ENCODE measurements at regions not wholly inside any gene's neighbourhood (a gene's known extent, or its start where the extent isn't known, plus 50 kb on each side); places are given as distances from the start of the nearest gene placed in this dataset.
"Not testable (repeated sequence)": the region's sequence is repeated elsewhere in the genome, so short reads cannot be mapped to it uniquely, and the experiment has no call there.

DNA sequence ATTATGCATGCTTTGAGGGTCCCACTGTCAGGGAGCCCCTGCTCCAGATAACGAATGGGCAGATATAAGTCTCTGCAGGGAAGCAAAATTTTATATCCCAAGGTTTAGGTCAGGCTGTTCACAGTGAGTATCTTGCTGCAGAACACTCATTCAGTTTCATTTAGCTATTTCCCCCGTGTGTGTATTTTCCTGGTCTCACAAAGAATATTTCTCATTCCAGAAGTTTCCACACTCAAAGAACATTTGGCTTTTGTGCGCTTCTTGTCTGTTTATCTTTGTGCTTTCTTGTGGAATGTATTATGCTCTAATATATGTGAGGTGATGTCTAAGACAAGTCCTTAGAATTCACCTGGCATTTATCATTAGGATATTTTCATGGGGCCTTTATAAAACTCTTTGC is 140.4 kb upstream of the MMADHC start:
- intact Hi-C loops (cut with micrococcal nuclease): no loop called here

DNA sequence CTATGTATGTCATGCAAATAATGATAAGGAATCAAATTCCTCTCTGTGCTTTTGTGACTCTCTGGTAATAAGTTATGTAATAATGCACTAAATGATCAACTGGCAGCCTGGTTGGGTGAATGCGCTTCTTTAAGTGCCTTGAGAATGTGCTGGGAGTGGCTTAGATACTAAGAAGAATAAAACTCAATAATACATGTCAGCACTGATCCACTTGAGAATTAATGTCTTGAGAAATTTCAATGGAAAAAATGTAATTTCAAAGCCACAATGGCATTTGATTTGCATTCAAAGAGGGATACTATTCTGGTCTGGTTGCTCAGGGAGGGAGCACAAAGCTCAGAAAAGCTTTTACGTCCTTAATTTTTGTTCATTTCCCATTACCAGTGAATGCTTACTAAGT is 137.7 kb upstream of the MMADHC start:
- intact Hi-C loops (cut with micrococcal nuclease): no loop called here

DNA sequence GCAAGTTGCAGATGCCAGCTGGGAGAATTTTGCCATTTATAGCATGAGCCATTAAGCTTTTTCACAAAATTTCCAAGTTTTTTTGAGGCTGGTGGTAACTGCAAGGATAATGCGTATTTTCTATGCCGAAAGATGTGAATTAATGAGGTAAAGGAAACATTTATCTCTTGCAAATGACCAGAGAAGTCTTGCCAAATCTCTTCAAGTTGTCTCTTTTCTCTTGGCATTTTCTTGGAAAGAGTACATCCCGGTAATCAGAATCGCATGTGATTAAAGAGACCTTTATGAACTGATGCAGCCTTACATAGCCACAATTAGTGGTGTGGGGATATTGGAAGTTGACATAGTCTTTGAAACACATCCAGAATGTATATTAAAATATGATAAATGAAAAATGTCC is 136.5 kb upstream of the MMADHC start:
- intact Hi-C loops (cut with micrococcal nuclease): no loop called here

DNA sequence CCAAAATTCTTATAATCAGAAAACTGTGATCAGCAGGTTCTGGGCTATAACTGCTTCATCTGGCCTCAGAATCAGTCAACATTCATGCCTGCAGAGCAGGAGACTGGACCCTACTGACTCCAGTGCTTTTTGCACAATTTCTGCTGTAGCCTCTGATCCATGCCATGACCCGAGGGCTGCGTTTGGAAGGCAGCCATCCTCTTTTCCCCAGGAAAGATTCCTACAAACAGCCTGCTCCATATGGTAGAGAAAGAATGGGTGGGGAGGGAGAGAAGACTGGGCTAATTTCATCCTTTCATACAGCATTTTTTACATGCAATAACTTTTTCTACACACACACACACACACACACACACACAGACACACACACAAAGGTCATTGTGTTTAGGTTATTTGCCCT is 133.0 kb upstream of the MMADHC start:
- intact Hi-C loops (cut with micrococcal nuclease): no loop called here

DNA sequence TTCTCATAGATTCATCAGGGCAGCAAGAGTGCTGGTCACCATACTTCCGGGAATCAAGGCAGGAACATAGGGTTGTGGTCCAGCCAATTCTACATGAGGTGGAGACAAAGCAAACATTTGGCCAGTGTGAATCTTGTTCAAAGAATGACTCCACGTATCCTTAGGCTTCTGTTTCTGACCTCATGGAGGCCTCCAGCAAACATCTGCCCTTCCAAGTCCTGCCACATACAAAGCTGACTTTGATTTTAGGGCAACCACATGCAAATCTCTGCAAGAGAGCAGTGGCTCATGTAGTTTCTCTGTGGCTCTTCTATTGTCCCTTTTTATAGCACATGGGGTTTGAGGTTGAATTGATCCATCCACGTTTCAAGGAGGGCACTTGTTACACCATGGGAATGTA is 132.1 kb upstream of the MMADHC start:
- intact Hi-C loops (cut with micrococcal nuclease): loop anchor here (10.0 kb wide), 1 partner anchor 125 kb away; no protein-coding TSS in a partner anchor

DNA sequence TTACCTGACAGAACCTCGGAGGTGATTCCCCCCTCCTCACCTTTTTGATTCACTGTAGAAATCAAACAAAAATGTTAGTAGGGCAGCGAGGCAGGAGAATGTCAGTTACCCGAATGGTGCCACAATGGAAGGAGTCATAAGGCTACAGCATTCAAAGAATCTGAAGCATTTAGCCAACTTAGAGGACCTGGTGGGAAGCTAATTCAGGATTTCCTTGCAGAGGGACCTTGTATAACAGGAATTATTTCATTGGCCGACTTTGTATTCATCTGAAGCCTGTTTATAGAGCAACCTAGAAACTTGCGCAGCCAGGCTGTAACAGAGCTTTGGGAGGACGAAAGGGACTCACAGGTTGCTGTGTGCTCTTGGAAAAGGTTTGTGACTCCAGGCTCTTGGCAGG is 129.1 kb upstream of the MMADHC start:
- intact Hi-C loops (cut with micrococcal nuclease): loop anchor here (10.0 kb wide), 1 partner anchor 122 kb away; no protein-coding TSS in a partner anchor

DNA sequence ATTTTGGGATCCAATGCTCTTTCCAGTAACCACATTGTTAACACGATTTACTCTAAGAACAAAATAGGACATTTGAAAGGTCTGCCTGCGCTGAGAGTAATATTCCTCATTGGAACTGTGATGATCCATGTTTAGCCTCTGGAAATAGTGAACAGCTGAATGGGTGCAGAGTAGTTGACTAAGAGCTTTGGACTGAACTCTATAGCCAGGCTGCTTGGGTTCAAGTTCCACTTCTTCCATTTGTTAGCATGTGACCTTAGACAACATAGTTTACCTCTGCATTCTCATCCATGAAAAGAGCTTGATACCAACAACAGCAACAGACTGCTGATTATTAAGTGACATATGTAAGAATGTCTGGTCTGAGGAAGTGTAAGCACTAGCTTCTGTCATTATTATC is 128.3 kb upstream of the MMADHC start:
- intact Hi-C loops (cut with micrococcal nuclease): loop anchor here (10.0 kb wide), 1 partner anchor 121 kb away; no protein-coding TSS in a partner anchor

DNA sequence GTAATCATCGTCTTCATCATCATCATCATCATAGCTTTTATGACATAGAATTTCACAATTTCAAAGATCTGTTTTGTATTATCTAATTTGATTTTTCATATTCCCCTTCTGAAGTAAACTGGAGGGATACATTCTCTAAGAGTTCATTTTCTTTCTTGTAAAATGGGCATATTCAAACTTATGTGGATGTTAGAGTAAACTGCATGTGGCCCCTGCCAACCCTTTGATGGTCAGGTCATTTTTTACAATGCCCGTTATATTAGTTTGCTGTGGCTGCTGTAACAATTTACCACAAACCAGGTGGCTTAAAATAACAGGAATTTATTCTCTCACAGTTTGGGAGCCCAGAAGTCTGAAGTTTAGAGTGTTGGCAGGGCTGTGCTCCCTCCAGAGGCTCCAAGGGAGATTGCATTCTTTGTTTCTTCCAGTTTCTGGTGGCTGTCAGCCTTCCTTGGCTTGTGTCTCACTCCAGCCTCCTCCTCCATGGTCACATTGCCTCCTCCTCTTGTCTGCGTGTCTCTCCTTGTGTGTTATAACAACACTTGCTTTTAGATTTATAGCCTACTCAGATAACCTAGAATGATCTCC is 127.5 kb upstream of the MMADHC start:
- intact Hi-C loops (cut with micrococcal nuclease): loop anchor here (10.0 kb wide), 1 partner anchor 120 kb away; no protein-coding TSS in a partner anchor

DNA sequence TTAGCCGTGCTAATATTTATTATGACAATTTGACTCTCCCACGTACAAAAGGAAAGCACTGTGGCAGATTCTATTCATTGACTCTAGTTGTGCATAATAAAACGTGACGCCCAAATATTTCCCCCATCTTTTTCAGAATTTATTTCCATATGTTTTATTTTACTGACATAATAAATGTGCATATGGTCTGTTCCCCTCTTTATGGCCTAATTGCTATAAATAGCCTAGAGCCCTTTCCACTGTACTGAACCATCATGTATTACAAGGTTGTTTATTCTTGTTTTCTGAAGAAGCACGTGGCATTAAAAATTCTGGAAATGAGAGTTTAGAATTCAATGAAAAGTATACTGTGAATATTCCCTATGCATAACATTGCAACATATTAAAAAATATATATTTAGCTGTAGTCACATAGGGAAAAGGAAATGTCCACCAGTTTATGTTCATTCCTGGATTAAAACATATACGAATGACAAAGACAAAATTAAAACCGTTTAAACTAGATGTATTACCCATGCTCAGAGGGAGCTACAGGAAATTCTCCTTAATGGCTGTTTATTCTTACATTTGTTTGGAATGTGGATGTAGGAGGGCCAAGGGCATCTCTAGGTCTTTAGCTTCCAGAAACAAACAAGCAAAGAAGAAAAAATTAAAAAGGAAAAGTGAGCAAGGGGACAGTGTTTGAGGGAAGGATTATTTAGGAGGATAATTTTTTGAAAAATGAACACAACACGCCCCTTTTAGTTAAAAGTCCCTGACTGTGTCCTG is 122.1 kb upstream of the MMADHC start:
- intact Hi-C loops (cut with micrococcal nuclease): loop anchor here (10.0 kb wide), 1 partner anchor 115 kb away; no protein-coding TSS in a partner anchor

DNA sequence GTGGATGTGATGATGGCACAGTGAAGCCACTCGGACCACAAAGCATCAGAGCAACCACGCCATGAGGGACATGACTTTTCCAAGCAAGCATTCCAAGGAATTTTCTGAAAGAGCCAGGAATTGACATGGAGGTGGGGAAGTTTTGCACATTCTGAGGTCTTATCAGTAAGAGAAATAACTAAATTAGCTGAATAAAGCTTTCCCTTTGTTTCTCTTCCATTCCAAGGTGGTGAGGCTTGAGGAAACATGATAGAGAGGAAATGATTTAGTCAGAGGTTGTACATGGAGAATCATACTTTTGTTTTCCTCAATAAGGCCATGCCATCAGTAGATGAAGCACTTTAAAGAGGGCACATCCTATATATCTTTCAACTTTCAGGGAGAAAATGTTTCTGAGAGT is 115.7 kb upstream of the MMADHC start:
- intact Hi-C loops (cut with micrococcal nuclease): no loop called here

DNA sequence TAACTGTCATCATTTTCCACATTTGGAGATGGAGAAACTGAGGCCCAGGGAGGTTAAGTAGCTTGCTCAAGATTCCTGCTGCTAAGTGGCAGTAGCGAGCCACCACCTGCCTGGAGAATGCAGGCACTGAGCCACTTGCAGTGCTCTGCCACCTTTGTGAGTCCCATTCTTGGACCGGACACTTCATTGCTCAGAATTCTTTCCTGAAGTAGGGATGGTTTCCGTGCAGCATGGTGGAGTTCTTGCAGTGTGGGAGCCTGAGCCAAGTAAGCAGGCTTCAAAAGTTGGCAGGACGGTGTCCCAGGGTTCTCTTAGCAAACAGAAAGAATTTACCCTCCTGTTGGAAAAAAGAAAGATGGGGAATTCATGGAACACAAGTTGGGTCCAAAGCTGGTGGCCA is 115.0 kb upstream of the MMADHC start:
- intact Hi-C loops (cut with micrococcal nuclease): no loop called here

DNA sequence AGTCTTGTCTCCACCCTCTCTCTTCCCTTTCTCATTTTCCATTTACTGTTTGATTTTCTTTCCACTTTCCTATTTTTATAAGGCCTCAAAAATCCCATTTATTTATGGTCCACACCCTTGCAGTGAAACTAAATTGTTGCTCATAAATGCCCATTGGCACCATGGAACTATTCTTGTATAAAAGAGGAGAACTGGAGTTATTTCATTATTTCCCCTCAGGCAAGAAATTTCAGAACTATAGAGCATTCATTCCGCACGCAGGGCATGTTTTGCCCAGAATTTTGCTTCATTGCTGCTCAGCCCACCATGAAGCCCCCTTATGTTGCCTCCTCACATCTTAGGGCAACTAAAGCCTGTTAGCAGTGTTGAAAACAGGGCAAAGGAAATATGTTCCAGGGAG is 113.7 kb upstream of the MMADHC start:
- intact Hi-C loops (cut with micrococcal nuclease): no loop called here

DNA sequence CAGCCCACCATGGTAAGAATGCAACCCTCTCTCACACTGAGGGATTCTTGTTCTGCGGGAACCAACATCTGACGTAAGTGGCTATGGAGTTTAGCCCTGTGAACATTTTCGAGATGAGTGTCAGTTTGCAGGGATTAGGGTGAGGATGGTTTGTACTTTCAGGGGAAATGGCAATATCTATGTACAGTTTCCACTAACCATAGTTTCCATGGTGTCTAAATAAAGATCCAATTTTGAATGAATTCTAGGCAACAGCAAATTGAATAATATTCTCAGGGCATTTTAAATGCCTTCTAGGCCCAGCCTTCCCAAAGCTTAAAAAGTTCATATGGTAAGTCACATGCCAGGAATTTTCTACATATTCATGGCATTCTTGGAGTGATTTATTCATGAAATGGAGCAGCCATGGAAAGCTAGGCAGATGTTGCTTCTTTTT is 105.4 kb upstream of the MMADHC start:
- intact Hi-C loops (cut with micrococcal nuclease): no loop called here

DNA sequence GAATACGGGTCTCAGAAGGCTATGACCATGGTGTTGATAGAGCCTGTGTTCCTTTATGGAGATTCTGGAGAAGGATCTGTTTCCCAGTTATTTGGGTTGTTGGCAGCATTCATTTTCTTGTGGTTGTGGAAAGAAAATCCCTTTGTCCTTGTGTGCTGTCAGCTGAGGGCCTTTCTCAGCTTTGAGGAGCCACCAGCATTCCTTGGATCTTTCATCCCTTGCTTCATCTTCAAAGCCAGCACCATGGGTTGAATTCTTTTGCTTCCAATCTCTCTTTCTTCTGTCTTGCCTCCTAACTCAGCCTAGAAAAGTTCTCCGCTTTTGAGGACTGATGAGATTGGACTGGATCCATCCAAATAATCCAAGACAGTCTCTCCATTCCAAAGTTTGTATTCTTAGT is 103.2 kb upstream of the MMADHC start:
- intact Hi-C loops (cut with micrococcal nuclease): no loop called here

DNA sequence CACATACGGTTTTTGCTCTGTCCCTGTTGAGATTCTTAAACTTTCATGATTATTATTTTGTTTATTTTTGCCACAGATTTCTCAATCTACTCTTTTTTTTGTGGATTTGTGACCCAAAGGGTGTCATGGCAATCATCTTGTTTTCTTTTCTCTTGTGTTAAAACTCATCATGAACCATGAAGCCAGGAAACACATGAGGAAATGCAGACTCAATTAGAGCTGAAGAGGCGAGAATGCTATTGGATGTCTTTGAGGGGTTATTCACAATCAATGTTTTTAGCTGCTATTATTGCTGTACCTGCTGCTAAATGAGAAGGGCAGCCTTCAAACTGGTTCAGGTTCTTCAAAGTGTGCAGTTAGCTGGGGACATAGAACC is 99.5 kb upstream of the MMADHC start:
- intact Hi-C loops (cut with micrococcal nuclease): no loop called here

DNA sequence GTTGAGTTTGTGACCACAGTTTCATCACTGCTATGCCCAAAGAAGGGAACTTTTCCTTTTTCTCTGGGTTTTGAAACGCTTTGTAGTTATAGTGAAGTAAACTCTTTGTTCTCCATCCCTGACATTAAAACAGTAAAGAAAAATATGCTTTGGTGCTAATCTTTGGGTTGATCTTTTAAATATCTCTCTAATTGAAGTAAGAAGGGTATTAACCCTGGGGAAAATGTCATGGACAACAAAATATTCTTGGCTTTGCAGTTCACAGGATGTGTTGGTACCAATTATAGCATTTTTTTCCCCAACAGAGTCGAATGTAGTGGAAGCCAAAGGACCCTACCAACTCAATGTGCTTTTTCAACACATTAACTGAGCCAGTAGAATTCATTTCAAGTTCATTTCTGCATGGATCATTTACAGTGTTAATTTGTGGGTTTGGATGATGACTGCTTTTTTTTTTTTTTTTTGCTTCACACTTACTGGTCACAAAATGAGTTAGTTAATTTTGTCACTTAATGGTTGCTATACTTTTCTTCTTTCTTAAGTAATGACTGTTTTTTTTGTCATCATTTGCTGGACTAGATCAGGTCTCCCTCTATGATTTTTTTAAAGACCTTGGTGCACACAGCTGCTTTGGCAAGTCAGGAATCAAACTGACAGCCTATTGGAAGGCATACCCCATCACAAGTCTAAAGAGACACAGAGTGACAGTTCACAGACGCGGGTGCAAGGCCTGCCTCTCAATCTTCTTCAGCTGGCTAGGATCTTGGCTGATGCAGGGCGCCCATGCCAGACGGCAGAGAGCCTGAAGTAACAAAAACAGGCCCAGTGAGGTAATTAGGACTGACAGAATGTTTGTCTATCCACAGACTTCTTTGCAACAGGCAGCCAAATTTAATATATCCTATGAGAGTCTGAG is 98.8 kb upstream of the MMADHC start:
- intact Hi-C loops (cut with micrococcal nuclease): no loop called here

DNA sequence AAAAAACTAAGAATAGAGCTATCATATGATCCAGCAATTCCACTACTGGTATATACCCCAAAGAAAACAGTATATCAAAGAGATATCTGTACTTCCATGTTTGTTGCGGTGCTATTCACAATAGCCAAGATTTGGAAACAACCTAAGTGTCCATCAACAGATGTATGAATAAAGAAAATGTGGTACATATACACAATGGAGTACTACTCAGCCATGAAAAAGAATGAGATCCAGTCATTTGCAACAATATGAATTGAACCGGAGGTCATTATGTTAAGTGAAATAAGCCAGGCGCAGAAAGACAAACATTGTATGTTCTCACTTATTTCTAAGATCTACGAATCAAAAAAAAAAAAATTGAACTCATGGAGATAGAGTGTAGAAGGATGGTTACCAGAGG is 97.8 kb upstream of the MMADHC start:
- intact Hi-C loops (cut with micrococcal nuclease): not testable (repeated sequence)

DNA sequence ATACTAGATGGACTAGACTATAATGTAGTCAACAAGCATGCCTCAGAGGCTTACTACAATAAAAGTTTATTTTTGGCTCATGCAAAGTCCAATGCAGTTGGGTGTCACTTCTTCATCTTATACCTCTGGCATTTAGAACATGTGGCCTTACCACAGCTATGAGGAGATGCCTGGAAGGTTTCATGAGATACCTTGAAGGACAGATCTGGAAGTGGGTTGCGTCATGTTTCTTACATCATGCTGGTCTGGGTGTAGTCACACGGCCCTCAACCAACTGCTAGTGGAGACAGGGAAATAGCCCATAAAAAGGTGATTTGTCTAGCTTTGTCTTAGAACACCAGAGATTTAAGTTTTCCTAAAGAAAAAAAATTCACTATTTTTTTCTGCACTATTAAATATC is 91.7 kb upstream of the MMADHC start:
- intact Hi-C loops (cut with micrococcal nuclease): no loop called here

DNA sequence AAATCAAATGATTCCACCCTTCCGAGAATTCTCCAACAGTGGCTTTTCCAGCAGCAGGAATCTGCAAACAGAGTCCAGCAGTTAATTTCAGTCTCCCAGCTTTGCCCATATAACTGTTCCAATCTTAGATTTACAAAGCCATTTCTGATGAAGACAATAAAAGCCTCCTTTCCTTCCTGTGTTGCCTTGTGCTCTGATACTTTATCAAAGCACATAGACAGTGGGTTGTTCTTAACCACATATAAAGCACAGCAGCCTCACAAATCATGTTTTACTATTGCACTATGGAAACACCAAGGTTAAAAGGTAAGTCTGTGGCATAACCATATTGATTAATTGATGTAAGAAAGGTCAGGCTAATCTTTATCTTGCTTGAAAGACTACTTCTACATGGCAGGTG is 89.8 kb upstream of the MMADHC start:
- intact Hi-C loops (cut with micrococcal nuclease): no loop called here

DNA sequence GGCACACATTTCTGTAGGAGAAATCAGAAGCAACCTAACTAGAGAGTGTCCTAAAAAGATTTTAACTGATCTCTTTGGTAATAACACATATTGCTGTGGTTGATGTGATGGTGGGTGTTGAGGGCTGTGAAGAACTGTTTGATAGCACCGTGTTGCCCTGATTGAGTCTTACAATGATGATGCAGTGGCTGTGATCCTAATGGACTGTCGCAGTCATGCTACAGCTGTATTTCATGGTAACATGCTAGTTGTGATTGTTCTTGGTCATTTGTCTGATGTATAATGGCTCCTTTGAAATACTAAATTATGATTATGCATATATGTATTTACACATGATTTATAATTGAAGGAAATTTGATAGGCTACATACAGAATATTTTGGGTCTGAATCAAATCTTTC is 82.5 kb upstream of the MMADHC start:
- intact Hi-C loops (cut with micrococcal nuclease): no loop called here

DNA sequence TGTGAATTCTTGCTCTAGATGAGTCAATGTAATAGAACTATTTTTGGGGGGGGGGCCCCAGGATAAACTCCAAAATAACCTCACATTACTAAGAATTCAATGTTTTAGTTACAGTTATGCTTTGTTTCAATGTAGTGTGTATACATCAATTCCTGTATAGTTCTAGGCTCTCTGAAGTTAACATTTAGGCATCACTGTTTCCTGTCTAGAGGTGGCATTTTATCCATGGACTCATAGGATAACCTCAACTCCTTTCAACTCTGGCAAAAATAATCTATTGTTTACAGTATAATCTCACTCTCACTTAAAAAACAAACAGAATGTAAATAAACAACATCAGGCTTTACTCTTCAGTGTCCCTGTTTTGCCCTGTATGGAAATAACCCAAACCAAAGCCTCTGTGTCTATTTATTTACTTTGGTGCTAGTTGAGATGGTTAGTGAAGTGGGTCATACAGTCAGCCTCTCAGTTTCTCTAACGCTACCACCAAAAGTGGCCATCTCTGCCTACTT is 79.3 kb upstream of the MMADHC start:
- intact Hi-C loops (cut with micrococcal nuclease): no loop called here

DNA sequence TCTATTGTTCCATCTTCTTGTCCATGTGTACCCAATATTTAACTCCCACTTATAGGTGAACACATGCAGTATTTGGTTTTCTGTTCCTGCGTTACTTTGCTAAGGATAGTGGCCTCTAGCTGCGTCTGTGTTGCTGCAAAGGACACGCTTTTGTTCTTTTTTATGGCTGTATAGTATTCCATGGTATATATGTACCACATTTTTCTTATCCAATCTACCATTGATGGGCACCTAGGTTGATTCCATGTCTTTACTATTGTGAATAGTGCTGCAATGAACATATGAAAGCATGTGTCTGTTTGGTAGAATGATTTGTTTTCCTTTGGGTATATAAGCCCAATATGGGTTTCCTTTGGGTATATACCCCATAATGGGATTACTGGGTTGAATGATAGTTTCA is 77.3 kb upstream of the MMADHC start:
- intact Hi-C loops (cut with micrococcal nuclease): no loop called here
